Cardiac fibroblast (primary cell): ENCODE measurements at regions not wholly inside any gene's neighbourhood (a gene's known extent, or its start where the extent isn't known, plus 50 kb on each side); places are given as distances from the start of the nearest gene placed in this dataset.
"Not testable (repeated sequence)": the region's sequence is repeated elsewhere in the genome, so short reads cannot be mapped to it uniquely, and the experiment has no call there.

Experiments used
- DNase-seq, 2 donors: peaks; one replicate each; pipeline versions ENCODE4 v3.0.0 to v3.0.0-alpha.2; 2010; ENCODE audit warnings: low read depth in 2 of 2
- H3K4me3 ChIP-seq, 2 donors: replicated peaks in 1 of 2; 1 replicate in 1 of 2; 2 replicates in 1 of 2; pipeline ENCODE4 v1.5.1; 2011; ENCODE audit warnings: low read depth in 2 of 2, low read length in 2 of 2, mild to moderate bottlenecking in 2 of 2, moderate library complexity in 1 of 2
- CTCF ChIP-seq: IDR thresholded peaks from one replicate; pipeline ENCODE4 v1.5.1; 2011; ENCODE audit warnings: low read depth, mild to moderate bottlenecking, low read length, inconsistent platforms

GRCh38 chr4:83204731-83205130 is 79.9 kb downstream of the COQ2 start:
- DNase-seq: no peak
- no peak for TF ChIP-seq CTCF
- no peak overlapping the region for H3K4me3 ChIP-seq

DNA sequence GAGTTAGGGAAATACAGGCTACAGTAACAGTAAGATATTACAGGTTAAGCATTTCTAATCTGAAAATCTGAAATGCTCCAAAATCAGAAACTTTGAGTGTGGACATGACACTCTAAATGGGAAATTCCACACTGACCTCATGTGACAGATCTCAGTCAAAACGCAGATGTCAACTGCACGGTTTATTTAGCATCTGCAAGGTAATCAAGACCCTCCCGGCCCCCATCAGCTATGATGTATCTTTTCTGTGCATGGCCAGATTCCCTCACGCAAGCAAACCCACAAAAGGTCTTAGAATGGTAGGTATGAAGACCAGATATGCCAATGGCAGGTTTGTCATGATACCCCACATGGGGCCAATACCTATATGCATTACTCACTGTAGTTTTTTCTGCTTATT is 82.8 kb downstream of the COQ2 start:
- no peak overlapping the region for H3K4me3 ChIP-seq
- DNase-seq: no peak
- TF ChIP-seq CTCF: no peak

DNA sequence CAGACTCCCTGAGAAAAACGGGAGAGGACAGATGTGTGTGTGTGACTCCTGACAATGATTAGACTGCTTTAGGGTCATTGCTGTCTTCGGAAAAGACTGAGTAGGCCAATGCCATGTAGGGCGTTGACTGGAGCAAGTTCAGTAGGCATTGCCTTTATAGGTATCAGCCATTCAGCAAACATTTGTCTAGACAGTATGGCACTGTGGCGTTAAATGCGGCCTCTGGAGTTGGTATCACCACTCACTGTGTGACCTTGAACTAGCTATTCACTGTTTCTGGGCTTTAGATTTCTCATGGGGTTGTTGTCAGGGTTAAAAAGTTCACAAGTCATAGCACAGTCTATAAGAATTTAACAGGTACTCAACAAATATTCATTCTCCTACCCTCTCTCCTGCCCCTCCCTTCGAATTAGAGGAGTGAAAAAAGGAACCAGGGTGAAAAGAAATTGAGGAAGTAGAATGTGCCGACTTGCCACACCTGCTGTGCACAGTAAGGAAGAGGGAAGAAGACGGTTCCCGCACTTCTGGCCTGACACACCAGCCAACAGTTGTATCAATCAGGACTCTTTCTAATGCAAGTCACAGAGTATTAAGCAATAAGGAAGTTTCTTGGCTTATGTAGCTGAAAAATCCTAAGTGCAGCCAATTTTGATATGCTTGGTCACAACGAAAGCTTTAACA is 83.2 kb upstream of the PLAC8 start:
- DNase-seq: peak in 1 of 2 donors; percentile 69
- no peak overlapping the region for H3K4me3 ChIP-seq
- TF ChIP-seq CTCF: no peak

GRCh38 chr4:83196921-83197320 is 82.4 kb upstream of the PLAC8 start:
- no peak for TF ChIP-seq CTCF
- no peak for DNase-seq
- H3K4me3 ChIP-seq: no peak overlapping the region

GRCh38 chr4:83195269-83195668 is 80.7 kb upstream of the PLAC8 start:
- TF ChIP-seq CTCF: no peak
- H3K4me3 ChIP-seq: no peak overlapping the region
- DNase-seq: no peak

DNA sequence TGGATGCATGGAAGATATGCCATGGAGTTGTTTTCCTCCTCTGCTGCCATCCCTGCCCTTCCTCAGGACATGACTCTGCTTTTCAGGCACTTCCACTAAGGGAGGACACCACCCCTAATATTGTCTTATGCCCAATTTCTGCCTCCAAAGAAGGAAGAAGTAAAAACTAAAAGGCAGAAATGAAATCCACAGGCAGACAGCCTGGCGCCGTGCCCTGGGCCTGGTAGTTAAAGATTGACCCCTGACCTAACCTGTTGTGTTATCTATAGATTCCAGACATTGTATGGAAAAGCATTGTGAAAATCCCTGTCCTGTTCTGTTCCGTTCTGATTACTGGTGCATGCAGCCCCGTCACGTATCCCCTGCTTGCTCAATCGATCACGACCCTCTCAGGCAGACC is 80.1 kb upstream of the PLAC8 start:
- not testable (repeated sequence) for H3K4me3 ChIP-seq, DNase-seq

- no peak for TF ChIP-seq CTCF
- H3K4me3 ChIP-seq: no peak overlapping the region
- no peak for DNase-seq
These were observed 78.1 kb upstream of the PLAC8 start for GRCh38 chr4:83192634-83193033.
